ENCODE measurements at regions not wholly inside any gene's neighbourhood (a gene's known extent, or its start where the extent isn't known, plus 50 kb on each side); places are given as distances from the start of the nearest gene placed in this dataset.
A peak's percentile ranks its signal among the peaks of the same experiment; 100 is the strongest.

- no peak for TF ChIP-seq ZBTB8A (CRISPR knock-in tag; IDR thresholded peaks at IDR 0.05; ENCODE audit: borderline replicate concordance, low read depth)
- no peak for TF ChIP-seq HOXA9 (CRISPR knock-in tag; IDR thresholded peaks at IDR 0.05; ENCODE audit: borderline replicate concordance)
- no peak for TF ChIP-seq HNF4A (CRISPR knock-in tag; IDR thresholded peaks at IDR 0.05)
- TF ChIP-seq NFE2L1 (CRISPR knock-in tag; IDR thresholded peaks at IDR 0.05; ENCODE audit: borderline replicate concordance), result no peak
- no peak for TF ChIP-seq RBM22 (optimal IDR thresholded peaks at IDR 0.05; ENCODE audit: low read length)
- TF ChIP-seq ZNF350 (CRISPR knock-in tag; IDR thresholded peaks at IDR 0.05; ENCODE audit: borderline replicate concordance, low read depth), result no peak
- TF ChIP-seq ZNF362 (CRISPR knock-in tag; IDR thresholded peaks at IDR 0.05; ENCODE audit: borderline replicate concordance), result no peak
- TF ChIP-seq ERF (CRISPR knock-in tag; IDR thresholded peaks at IDR 0.05), result no peak
- no peak for TF ChIP-seq ZNF557 (CRISPR knock-in tag; IDR thresholded peaks at IDR 0.05)
- TF ChIP-seq KLF15 (CRISPR knock-in tag; IDR thresholded peaks at IDR 0.05; ENCODE audit: borderline replicate concordance), result no peak
- TF ChIP-seq ZNF225 (CRISPR knock-in tag; IDR thresholded peaks at IDR 0.05), result no peak
- no peak; the same call in 1 of the 2 replicates for TF ChIP-seq SAP130 (CRISPR knock-in tag; IDR thresholded peaks at IDR 0.05; ENCODE audit: low read depth)
- TF ChIP-seq ZNF17 (CRISPR knock-in tag; IDR thresholded peaks at IDR 0.05), result no peak
- TF ChIP-seq ZNF577 (CRISPR knock-in tag; IDR thresholded peaks at IDR 0.05; ENCODE audit: borderline replicate concordance, low read depth), result no peak
- TF ChIP-seq ZFX (CRISPR knock-in tag; IDR thresholded peaks at IDR 0.05; ENCODE audit: low read depth), result peak; percentile 12; the same call in 1 of the 2 replicates
- no peak for TF ChIP-seq MNT (IDR thresholded peaks at IDR 0.05)
- TF ChIP-seq ATF7-NPFF (CRISPR knock-in tag; IDR thresholded peaks at IDR 0.05; ENCODE audit: low read depth), result no peak
- TF ChIP-seq ZNF503 (CRISPR knock-in tag; IDR thresholded peaks at IDR 0.05), result no peak
- no peak for TF ChIP-seq ASH2L (IDR thresholded peaks at IDR 0.05; ENCODE audit: insufficient read length, low read depth, low read length)
- no peak for TF ChIP-seq BORCS8-MEF2B (CRISPR knock-in tag; IDR thresholded peaks at IDR 0.05)
- TF ChIP-seq CEBPB (IDR thresholded peaks at IDR 0.05; ENCODE audit: borderline replicate concordance, low read depth, low read length), result peak; percentile 24; the same call in 1 of the 2 replicates
- no peak for TF ChIP-seq MAF1 (CRISPR knock-in tag; IDR thresholded peaks at IDR 0.05; ENCODE audit: borderline replicate concordance)
- TF ChIP-seq TERF1 (CRISPR knock-in tag; IDR thresholded peaks at IDR 0.05), result no peak
- TF ChIP-seq NAIF1 (CRISPR knock-in tag; IDR thresholded peaks at IDR 0.05; ENCODE audit: borderline replicate concordance), result no peak
Observed at GRCh38 chr15:96053781-96054428, 276.6 kb upstream of the NR2F2 start (continued).
